Liver (tissue), 8 donors: ENCODE measurements at regions not wholly inside any gene's neighbourhood (a gene's known extent, or its start where the extent isn't known, plus 50 kb on each side); places are given as distances from the start of the nearest gene placed in this dataset.

Experiments used
- DNase-seq: peaks from one replicate; pipeline ENCODE4 v3.0.0-alpha.2; 2017; ENCODE audit warnings: low spot score
- H3K27ac ChIP-seq, 2 donors: one replicate each; pipeline ENCODE4 v1.7.0; 2013; ENCODE audit warnings: inconsistent platforms in 2 of 2, low read length in 2 of 2, control low read depth in 1 of 2, low read depth in 1 of 2, mild to moderate bottlenecking in 1 of 2
- H3K27me3 ChIP-seq, 4 donors: one replicate each; pipeline versions ENCODE4 v1.6.1 to v1.7.0; 2013; ENCODE audit warnings: low read length in 3 of 4, inconsistent platforms in 1 of 4, mild to moderate bottlenecking in 1 of 4, moderate library complexity in 1 of 4; ENCODE audit not compliant: control insufficient read depth in 4 of 4, insufficient read depth in 4 of 4
- H3K36me3 ChIP-seq, 4 donors: one replicate each; pipeline versions ENCODE4 v1.6.1 to v1.7.0; 2013; ENCODE audit warnings: low read length in 3 of 4, mild to moderate bottlenecking in 3 of 4, low read depth in 1 of 4, moderate library complexity in 1 of 4; ENCODE audit not compliant: control insufficient read depth in 4 of 4, insufficient read depth in 3 of 4
- H3K4me1 ChIP-seq, 4 donors: one replicate each; pipeline versions ENCODE4 v1.6.1 to v1.7.0; 2013; ENCODE audit warnings: low read length in 3 of 4, mild to moderate bottlenecking in 3 of 4, moderate library complexity in 1 of 4; ENCODE audit not compliant: control insufficient read depth in 4 of 4, insufficient read depth in 4 of 4
- H3K4me3 ChIP-seq, 3 donors: one replicate each; pipeline versions ENCODE4 v1.6.1 to v1.7.0; 2013; ENCODE audit warnings: low read length in 3 of 3, control low read depth in 1 of 3, low read depth in 1 of 3, mild to moderate bottlenecking in 1 of 3
- H3K9ac ChIP-seq, 2 donors: one replicate each; pipeline ENCODE4 v1.7.0; 2013; ENCODE audit warnings: low read length in 2 of 2, mild to moderate bottlenecking in 2 of 2, moderate library complexity in 2 of 2, control low read depth in 1 of 2, low read depth in 1 of 2
- H3K9me3 ChIP-seq, 4 donors: one replicate each; pipeline versions ENCODE4 v1.6.1 to v1.7.0; 2013; ENCODE audit warnings: low read length in 3 of 4; ENCODE audit not compliant: control insufficient read depth in 4 of 4
- EGR1 ChIP-seq, 2 donors: IDR thresholded peaks; 2 replicates each; pipeline ENCODE4 v1.6.1; 2016 to 2018; ENCODE audit warnings: antibody characterized with exemption in 2 of 2, low read depth in 2 of 2
- FOXA1 ChIP-seq: IDR thresholded peaks from 2 replicates; pipeline ENCODE4 v1.6.1; 2016; ENCODE audit warnings: antibody characterized with exemption
- FOXA2 ChIP-seq: IDR thresholded peaks from 2 replicates; pipeline ENCODE4 v1.6.1; 2016; ENCODE audit warnings: antibody characterized with exemption
- GABPA ChIP-seq, 2 donors: IDR thresholded peaks in 1 of 2; conservative IDR thresholded peaks in 1 of 2; 2 replicates each; pipeline ENCODE4 v1.6.1; 2016; ENCODE audit warnings: antibody characterized with exemption in 2 of 2, mild to moderate bottlenecking in 1 of 2, moderate library complexity in 1 of 2
- HNF4A ChIP-seq, 2 donors: conservative IDR thresholded peaks; 2 replicates each; pipeline ENCODE4 v1.6.1; 2016; ENCODE audit warnings: antibody characterized with exemption in 2 of 2, mild to moderate bottlenecking in 2 of 2
- HNF4G ChIP-seq: IDR thresholded peaks from 2 replicates; pipeline ENCODE4 v1.6.1; 2016; ENCODE audit warnings: antibody characterized with exemption
- MAX ChIP-seq: IDR thresholded peaks from 2 replicates; pipeline ENCODE4 v1.6.1; 2016; ENCODE audit warnings: antibody characterized with exemption
- RXRA ChIP-seq, 2 donors: IDR thresholded peaks; 2 replicates each; pipeline ENCODE4 v1.6.1; 2017 to 2018; ENCODE audit warnings: antibody characterized with exemption in 2 of 2, mild to moderate bottlenecking in 1 of 2
- SP1 ChIP-seq: IDR thresholded peaks from 2 replicates; pipeline ENCODE4 v1.6.1; 2018; ENCODE audit warnings: antibody characterized with exemption, mild to moderate bottlenecking
- TAF1 ChIP-seq: conservative IDR thresholded peaks from 2 replicates; pipeline ENCODE4 v1.6.1; 2016; ENCODE audit warnings: antibody characterized with exemption, mild to moderate bottlenecking
- YY1 ChIP-seq: IDR thresholded peaks from 2 replicates; pipeline ENCODE4 v1.6.1; 2016; ENCODE audit warnings: antibody characterized with exemption, mild to moderate bottlenecking
- WGBS: extraction: QIAGEN DNeasy Blood & Tissue Kit; methylation state at CpG from one replicate; pipeline ENCODE4 v1.1.7; 2013; 5-methylcytosine and 5-hydroxymethylcytosine counted together
- TF ChIP-seq, protein P1 (sequence below): IDR thresholded peaks from 2 replicates; pipeline ENCODE4 v1.6.1; 2016; ENCODE audit warnings: antibody characterized with exemption, mild to moderate bottlenecking
- TF ChIP-seq, protein P2 (sequence below): IDR thresholded peaks from 2 replicates; pipeline ENCODE4 v1.6.1; 2016; ENCODE audit warnings: antibody characterized with exemption
- TF ChIP-seq, protein P3 (sequence below): fragments of 150-350 bp; IDR thresholded peaks from 2 replicates; pipeline ENCODE4 v1.5.1; 2017; ENCODE audit warnings: improper control_type of control experiment, low read depth, low read length; ENCODE audit not compliant: missing input control
- donor health status: healthy.
- donor health status: healthy.
- donor health status: healthy.
- donor health status: healthy.
- donor health status: healthy.

GRCh38 chr5:13540168-13540750 lies 404.2 kb downstream of the DNAH5 start:
- no peaks in the 10 kb centered on the region for H3K4me1 ChIP-seq
- TF ChIP-seq MAX (no peak), HNF4G (no peak), HNF4A (conservative IDR thresholded peaks at IDR 0.05) (no peak), TAF1 (no peak), YY1 (no peak), RXRA (IDR thresholded peaks at IDR 0.05) (no peak), GABPA (IDR thresholded peaks at IDR 0.05 in 1 of 2, conservative IDR thresholded peaks at IDR 0.05 in 1 of 2) (no peak), FOXA2 (no peak)
- TF ChIP-seq, protein P1, sequence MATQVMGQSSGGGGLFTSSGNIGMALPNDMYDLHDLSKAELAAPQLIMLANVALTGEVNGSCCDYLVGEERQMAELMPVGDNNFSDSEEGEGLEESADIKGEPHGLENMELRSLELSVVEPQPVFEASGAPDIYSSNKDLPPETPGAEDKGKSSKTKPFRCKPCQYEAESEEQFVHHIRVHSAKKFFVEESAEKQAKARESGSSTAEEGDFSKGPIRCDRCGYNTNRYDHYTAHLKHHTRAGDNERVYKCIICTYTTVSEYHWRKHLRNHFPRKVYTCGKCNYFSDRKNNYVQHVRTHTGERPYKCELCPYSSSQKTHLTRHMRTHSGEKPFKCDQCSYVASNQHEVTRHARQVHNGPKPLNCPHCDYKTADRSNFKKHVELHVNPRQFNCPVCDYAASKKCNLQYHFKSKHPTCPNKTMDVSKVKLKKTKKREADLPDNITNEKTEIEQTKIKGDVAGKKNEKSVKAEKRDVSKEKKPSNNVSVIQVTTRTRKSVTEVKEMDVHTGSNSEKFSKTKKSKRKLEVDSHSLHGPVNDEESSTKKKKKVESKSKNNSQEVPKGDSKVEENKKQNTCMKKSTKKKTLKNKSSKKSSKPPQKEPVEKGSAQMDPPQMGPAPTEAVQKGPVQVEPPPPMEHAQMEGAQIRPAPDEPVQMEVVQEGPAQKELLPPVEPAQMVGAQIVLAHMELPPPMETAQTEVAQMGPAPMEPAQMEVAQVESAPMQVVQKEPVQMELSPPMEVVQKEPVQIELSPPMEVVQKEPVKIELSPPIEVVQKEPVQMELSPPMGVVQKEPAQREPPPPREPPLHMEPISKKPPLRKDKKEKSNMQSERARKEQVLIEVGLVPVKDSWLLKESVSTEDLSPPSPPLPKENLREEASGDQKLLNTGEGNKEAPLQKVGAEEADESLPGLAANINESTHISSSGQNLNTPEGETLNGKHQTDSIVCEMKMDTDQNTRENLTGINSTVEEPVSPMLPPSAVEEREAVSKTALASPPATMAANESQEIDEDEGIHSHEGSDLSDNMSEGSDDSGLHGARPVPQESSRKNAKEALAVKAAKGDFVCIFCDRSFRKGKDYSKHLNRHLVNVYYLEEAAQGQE = no peak
- TF ChIP-seq, protein P2, sequence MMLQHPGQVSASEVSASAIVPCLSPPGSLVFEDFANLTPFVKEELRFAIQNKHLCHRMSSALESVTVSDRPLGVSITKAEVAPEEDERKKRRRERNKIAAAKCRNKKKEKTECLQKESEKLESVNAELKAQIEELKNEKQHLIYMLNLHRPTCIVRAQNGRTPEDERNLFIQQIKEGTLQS = no peak
- TF ChIP-seq, protein P3, sequence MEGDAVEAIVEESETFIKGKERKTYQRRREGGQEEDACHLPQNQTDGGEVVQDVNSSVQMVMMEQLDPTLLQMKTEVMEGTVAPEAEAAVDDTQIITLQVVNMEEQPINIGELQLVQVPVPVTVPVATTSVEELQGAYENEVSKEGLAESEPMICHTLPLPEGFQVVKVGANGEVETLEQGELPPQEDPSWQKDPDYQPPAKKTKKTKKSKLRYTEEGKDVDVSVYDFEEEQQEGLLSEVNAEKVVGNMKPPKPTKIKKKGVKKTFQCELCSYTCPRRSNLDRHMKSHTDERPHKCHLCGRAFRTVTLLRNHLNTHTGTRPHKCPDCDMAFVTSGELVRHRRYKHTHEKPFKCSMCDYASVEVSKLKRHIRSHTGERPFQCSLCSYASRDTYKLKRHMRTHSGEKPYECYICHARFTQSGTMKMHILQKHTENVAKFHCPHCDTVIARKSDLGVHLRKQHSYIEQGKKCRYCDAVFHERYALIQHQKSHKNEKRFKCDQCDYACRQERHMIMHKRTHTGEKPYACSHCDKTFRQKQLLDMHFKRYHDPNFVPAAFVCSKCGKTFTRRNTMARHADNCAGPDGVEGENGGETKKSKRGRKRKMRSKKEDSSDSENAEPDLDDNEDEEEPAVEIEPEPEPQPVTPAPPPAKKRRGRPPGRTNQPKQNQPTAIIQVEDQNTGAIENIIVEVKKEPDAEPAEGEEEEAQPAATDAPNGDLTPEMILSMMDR = no peak
- H3K36me3 ChIP-seq = no peaks in the 10 kb centered on the region
- no peak for DNase-seq
- H3K9ac ChIP-seq = no peak overlapping the region
- peaks cover 0 to 3% (median 1%) of the 10 kb centered on the region in 4 donors for H3K9me3 ChIP-seq
- no peaks in the 10 kb centered on the region for H3K27me3 ChIP-seq
- no peak overlapping the region for H3K4me3 ChIP-seq
- 81% methylated on average over 2 of the region's 2 CpGs for WGBS
- no peak overlapping the region for H3K27ac ChIP-seq

DNA sequence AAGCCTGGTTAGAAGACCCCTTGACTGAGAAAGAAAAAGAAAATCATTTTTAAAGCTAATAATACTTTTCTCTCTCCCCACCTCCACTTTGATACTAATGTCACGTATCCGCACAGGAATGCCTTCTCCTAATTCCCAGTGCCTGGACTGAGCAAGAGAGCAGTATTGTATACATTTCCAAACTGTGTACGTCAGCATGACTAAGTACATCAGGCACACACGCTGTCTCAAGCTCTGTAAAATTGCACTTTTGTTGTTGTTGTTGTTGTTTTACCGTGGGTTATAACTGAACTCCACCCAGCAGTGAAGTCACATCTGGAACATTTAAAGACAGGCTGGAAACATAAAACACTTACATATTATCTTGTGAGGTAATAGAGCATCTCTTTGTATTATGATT lies 407.6 kb downstream of the DNAH5 start:
- no peaks in the 10 kb centered on the region for H3K9me3 ChIP-seq
- no peaks in the 10 kb centered on the region for H3K4me1 ChIP-seq
- no peak overlapping the region for H3K4me3 ChIP-seq
- no peaks in the 10 kb centered on the region for H3K27me3 ChIP-seq
- H3K27ac ChIP-seq = no peak overlapping the region
- H3K9ac ChIP-seq = no peak overlapping the region
- no peak for DNase-seq
- H3K36me3 ChIP-seq = no peaks in the 10 kb centered on the region
- WGBS = 88% methylated on average over 5 of the region's 5 CpGs
- TF ChIP-seq, protein P2 = no peak
- TF ChIP-seq YY1 (no peak), RXRA (IDR thresholded peaks at IDR 0.05) (no peak)

GRCh38 chr5:13533833-13534232 lies 410.7 kb downstream of the DNAH5 start:
- H3K27ac ChIP-seq = no peak overlapping the region
- H3K4me1 ChIP-seq = no peaks in the 10 kb centered on the region
- 88% methylated on average over 2 of the region's 2 CpGs for WGBS
- H3K36me3 ChIP-seq = no peaks in the 10 kb centered on the region
- H3K27me3 ChIP-seq = no peaks in the 10 kb centered on the region
- no peaks in the 10 kb centered on the region for H3K9me3 ChIP-seq
- no peak for DNase-seq
- H3K4me3 ChIP-seq = no peak overlapping the region
- H3K9ac ChIP-seq = no peak overlapping the region
- TF ChIP-seq FOXA1 = no peak
- TF ChIP-seq, protein P1 = no peak
- TF ChIP-seq EGR1 (IDR thresholded peaks at IDR 0.05; ENCODE audit: low read depth in 2 of 2) = no peak
- TF ChIP-seq SP1 = no peak
- TF ChIP-seq YY1 = no peak
- TF ChIP-seq, protein P2 = no peak
- no peak for TF ChIP-seq HNF4G
- no peak for TF ChIP-seq FOXA2
- no peak for TF ChIP-seq GABPA (IDR thresholded peaks at IDR 0.05 in 1 of 2, conservative IDR thresholded peaks at IDR 0.05 in 1 of 2)
- no peak for TF ChIP-seq TAF1
